PC-9 (cell line): ENCODE measurements at regions not wholly inside any gene's neighbourhood (a gene's known extent, or its start where the extent isn't known, plus 50 kb on each side); places are given as distances from the start of the nearest gene placed in this dataset.

ENCODE experiments used
- EZH2 ChIP-seq: fragments of 200-600 bp; sonication (generic); IDR thresholded peaks from 2 replicates; pipeline ENCODE4 v1.8.0; 2017; ENCODE audit warnings: antibody characterized with exemption, low read depth
- TF ChIP-seq, protein P1 (sequence below): fragments of 200-600 bp; sonication (generic); conservative IDR thresholded peaks from 2 replicates; pipeline ENCODE4 v1.6.1; 2017; ENCODE audit warnings: mixed run types, antibody characterized with exemption, mild to moderate bottlenecking, moderate library complexity

DNA sequence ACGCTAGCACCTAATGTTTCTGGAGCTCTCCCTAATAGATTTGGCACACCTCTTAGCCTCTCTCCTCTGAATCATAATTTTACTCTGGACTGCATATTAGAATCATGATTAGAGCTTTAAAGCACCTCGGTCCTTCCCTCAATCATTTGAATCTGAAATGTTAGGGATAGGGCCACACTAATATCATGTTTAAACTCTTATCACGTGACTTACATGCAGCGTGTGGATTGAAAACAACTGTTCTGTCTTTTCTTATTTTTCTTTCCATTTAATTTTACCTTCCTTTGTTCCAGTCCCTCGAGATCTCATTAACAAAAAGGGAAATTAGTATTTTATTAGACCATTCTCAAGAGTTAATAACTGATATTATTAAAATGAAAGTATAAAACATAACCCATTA, 762.5 kb upstream of the FLRT2 start:
- TF ChIP-seq, protein P1, sequence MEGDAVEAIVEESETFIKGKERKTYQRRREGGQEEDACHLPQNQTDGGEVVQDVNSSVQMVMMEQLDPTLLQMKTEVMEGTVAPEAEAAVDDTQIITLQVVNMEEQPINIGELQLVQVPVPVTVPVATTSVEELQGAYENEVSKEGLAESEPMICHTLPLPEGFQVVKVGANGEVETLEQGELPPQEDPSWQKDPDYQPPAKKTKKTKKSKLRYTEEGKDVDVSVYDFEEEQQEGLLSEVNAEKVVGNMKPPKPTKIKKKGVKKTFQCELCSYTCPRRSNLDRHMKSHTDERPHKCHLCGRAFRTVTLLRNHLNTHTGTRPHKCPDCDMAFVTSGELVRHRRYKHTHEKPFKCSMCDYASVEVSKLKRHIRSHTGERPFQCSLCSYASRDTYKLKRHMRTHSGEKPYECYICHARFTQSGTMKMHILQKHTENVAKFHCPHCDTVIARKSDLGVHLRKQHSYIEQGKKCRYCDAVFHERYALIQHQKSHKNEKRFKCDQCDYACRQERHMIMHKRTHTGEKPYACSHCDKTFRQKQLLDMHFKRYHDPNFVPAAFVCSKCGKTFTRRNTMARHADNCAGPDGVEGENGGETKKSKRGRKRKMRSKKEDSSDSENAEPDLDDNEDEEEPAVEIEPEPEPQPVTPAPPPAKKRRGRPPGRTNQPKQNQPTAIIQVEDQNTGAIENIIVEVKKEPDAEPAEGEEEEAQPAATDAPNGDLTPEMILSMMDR = no peak
- TF ChIP-seq EZH2 = no peak
